ENCODE measurements at regions not wholly inside any gene's neighbourhood (a gene's known extent, or its start where the extent isn't known, plus 50 kb on each side); places are given as distances from the start of the nearest gene placed in this dataset.

- H4K20me1 ChIP-seq (ENCODE audit: insufficient read depth, low read length), result no peaks in the 10 kb centered on the region
- H3K36me3 ChIP-seq (replicated peaks; ENCODE audit: low read depth, low read length), result no peaks in the 10 kb centered on the region
- H3K4me2 ChIP-seq (ENCODE audit: low read length), result no peak overlapping the region
- no peak overlapping the region for H3K4me3 ChIP-seq (ENCODE audit: low read length)
- H3K4me1 ChIP-seq (ENCODE audit: low read length), result no peaks in the 10 kb centered on the region
- H3K27ac ChIP-seq (ENCODE audit: low read length), result no peak overlapping the region
- no peak overlapping the region for H2AFZ ChIP-seq (ENCODE audit: low read depth, low read length)
- no peaks in the 10 kb centered on the region for H3K27me3 ChIP-seq (ENCODE audit: low read depth, low read length)
- TF ChIP-seq EZH2phosphoT487 (IDR thresholded peaks at IDR 0.05; ENCODE audit: low read depth), result no peak
- TF ChIP-seq, protein P1, sequence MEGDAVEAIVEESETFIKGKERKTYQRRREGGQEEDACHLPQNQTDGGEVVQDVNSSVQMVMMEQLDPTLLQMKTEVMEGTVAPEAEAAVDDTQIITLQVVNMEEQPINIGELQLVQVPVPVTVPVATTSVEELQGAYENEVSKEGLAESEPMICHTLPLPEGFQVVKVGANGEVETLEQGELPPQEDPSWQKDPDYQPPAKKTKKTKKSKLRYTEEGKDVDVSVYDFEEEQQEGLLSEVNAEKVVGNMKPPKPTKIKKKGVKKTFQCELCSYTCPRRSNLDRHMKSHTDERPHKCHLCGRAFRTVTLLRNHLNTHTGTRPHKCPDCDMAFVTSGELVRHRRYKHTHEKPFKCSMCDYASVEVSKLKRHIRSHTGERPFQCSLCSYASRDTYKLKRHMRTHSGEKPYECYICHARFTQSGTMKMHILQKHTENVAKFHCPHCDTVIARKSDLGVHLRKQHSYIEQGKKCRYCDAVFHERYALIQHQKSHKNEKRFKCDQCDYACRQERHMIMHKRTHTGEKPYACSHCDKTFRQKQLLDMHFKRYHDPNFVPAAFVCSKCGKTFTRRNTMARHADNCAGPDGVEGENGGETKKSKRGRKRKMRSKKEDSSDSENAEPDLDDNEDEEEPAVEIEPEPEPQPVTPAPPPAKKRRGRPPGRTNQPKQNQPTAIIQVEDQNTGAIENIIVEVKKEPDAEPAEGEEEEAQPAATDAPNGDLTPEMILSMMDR (IDR thresholded peaks at IDR 0.05; ENCODE audit: low read depth, low read length), result peak; percentile 62
- no peak overlapping the region for H3K9ac ChIP-seq (ENCODE audit: low read length)
- no peaks in the 10 kb centered on the region for H3K79me2 ChIP-seq (ENCODE audit: low read length)
- H3K9me3 ChIP-seq (ENCODE audit: insufficient read depth, low read length), result no peaks in the 10 kb centered on the region
Measured at GRCh38 chr7:33716581-33717477, 188.5 kb upstream of the BMPER start.

GRCh38 chr7:33719059-33719581 lies 186.2 kb upstream of the BMPER start:
- Histone ChIP-seq H3K9me3 (ENCODE audit: insufficient read depth, low read length) (no peaks in the 10 kb centered on the region), H3K9ac (ENCODE audit: low read length) (no peak overlapping the region)
- TF ChIP-seq, protein P1 (IDR thresholded peaks at IDR 0.05; ENCODE audit: low read depth, low read length), result no peak
- no peak for TF ChIP-seq EZH2phosphoT487 (IDR thresholded peaks at IDR 0.05; ENCODE audit: low read depth)

GRCh38 chr7:33720139-33720538 lies 185.2 kb upstream of the BMPER start:
- Histone ChIP-seq H3K4me3 (ENCODE audit: low read length) (no peak overlapping the region), H3K27ac (ENCODE audit: low read length) (no peak overlapping the region), H3K79me2 (ENCODE audit: low read length) (no peaks in the 10 kb centered on the region), H3K9ac (ENCODE audit: low read length) (no peak overlapping the region), H3K4me2 (ENCODE audit: low read length) (no peak overlapping the region), H3K27me3 (ENCODE audit: low read depth, low read length) (no peaks in the 10 kb centered on the region), H3K36me3 (replicated peaks; ENCODE audit: low read depth, low read length) (no peaks in the 10 kb centered on the region), H3K4me1 (ENCODE audit: low read length) (no peaks in the 10 kb centered on the region), H3K9me3 (ENCODE audit: insufficient read depth, low read length) (no peaks in the 10 kb centered on the region), H2AFZ (ENCODE audit: low read depth, low read length) (no peak overlapping the region), H4K20me1 (ENCODE audit: insufficient read depth, low read length) (no peaks in the 10 kb centered on the region)
- no peak for TF ChIP-seq EZH2phosphoT487 (IDR thresholded peaks at IDR 0.05; ENCODE audit: low read depth)

More at GRCh38 chr7:33719059-33719581, 186.2 kb upstream of the BMPER start:
- H2AFZ ChIP-seq (ENCODE audit: low read depth, low read length), result no peak overlapping the region
- no peaks in the 10 kb centered on the region for H4K20me1 ChIP-seq (ENCODE audit: insufficient read depth, low read length)
- H3K4me1 ChIP-seq (ENCODE audit: low read length), result no peaks in the 10 kb centered on the region
- no peak overlapping the region for H3K27ac ChIP-seq (ENCODE audit: low read length)
- H3K36me3 ChIP-seq (replicated peaks; ENCODE audit: low read depth, low read length), result no peaks in the 10 kb centered on the region
- no peak overlapping the region for H3K4me3 ChIP-seq (ENCODE audit: low read length)
- no peak overlapping the region for H3K4me2 ChIP-seq (ENCODE audit: low read length)
- H3K27me3 ChIP-seq (ENCODE audit: low read depth, low read length), result no peaks in the 10 kb centered on the region
- no peaks in the 10 kb centered on the region for H3K79me2 ChIP-seq (ENCODE audit: low read length)

GRCh38 chr7:33720870-33721269 lies 184.5 kb upstream of the BMPER start:
- Histone ChIP-seq H3K4me3 (ENCODE audit: low read length) (no peak overlapping the region), H3K4me2 (ENCODE audit: low read length) (no peak overlapping the region), H3K4me1 (ENCODE audit: low read length) (no peaks in the 10 kb centered on the region), H3K36me3 (replicated peaks; ENCODE audit: low read depth, low read length) (no peaks in the 10 kb centered on the region), H4K20me1 (ENCODE audit: insufficient read depth, low read length) (no peaks in the 10 kb centered on the region), H3K27ac (ENCODE audit: low read length) (no peak overlapping the region), H2AFZ (ENCODE audit: low read depth, low read length) (no peak overlapping the region), H3K27me3 (ENCODE audit: low read depth, low read length) (no peaks in the 10 kb centered on the region), H3K79me2 (ENCODE audit: low read length) (no peaks in the 10 kb centered on the region), H3K9me3 (ENCODE audit: insufficient read depth, low read length) (no peaks in the 10 kb centered on the region), H3K9ac (ENCODE audit: low read length) (no peak overlapping the region)
- TF ChIP-seq EZH2phosphoT487 (IDR thresholded peaks at IDR 0.05; ENCODE audit: low read depth), result no peak
- TF ChIP-seq, protein P1 (IDR thresholded peaks at IDR 0.05; ENCODE audit: low read depth, low read length), result no peak

Measured in OCI-LY3 (cell line).